ENCODE measurements at regions not wholly inside any gene's neighbourhood (a gene's known extent, or its start where the extent isn't known, plus 50 kb on each side); places are given as distances from the start of the nearest gene placed in this dataset.

DNA sequence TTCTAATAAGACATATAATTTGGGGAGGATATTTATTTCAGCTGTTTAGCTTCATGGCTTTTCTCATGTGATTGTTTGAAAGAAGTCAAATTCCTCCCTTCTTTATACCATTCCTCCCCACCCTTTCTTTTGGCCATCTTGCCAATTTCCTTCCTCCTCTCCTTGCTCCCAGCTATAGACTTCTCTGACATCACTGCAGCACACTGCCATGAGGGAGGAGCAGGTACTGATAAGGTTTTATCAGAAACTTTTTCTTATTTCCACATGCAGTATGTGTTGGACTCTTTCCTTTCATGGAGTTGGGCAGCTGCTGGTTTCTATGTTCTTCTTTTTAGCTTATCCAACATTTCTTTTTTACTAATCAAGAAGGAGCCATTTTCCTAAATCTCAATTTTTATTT lies 481.7 kb upstream of the NR3C2 start:
- H3K4me1 Mint-ChIP-seq (ENCODE audit: insufficient read depth, unreplicated experiment): peaks cover 5% of the 10 kb centered on the region
- no peak for DNase-seq (ENCODE audit: unreplicated experiment)
- TF ChIP-seq, protein P1, sequence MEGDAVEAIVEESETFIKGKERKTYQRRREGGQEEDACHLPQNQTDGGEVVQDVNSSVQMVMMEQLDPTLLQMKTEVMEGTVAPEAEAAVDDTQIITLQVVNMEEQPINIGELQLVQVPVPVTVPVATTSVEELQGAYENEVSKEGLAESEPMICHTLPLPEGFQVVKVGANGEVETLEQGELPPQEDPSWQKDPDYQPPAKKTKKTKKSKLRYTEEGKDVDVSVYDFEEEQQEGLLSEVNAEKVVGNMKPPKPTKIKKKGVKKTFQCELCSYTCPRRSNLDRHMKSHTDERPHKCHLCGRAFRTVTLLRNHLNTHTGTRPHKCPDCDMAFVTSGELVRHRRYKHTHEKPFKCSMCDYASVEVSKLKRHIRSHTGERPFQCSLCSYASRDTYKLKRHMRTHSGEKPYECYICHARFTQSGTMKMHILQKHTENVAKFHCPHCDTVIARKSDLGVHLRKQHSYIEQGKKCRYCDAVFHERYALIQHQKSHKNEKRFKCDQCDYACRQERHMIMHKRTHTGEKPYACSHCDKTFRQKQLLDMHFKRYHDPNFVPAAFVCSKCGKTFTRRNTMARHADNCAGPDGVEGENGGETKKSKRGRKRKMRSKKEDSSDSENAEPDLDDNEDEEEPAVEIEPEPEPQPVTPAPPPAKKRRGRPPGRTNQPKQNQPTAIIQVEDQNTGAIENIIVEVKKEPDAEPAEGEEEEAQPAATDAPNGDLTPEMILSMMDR (IDR thresholded peaks at IDR 0.05; ENCODE audit: unreplicated experiment): no peak
- H3K9me3 Mint-ChIP-seq (ENCODE audit: unreplicated experiment): no peaks in the 10 kb centered on the region
- no TSS peak for BruUV-seq (replicated peaks)
- H3K4me3 Mint-ChIP-seq (ENCODE audit: unreplicated experiment): no peak overlapping the region
- POLR2A ChIA-PET: interaction anchor here (0.8 kb wide), 1 partner anchor 19 kb away, joined by 3 read pairs; no protein-coding TSS in a partner anchor
- intact Hi-C loops (cut with micrococcal nuclease): no loop called here
- H3K27ac Mint-ChIP-seq (ENCODE audit: low read depth, unreplicated experiment): no peak overlapping the region
- peaks cover 6% of the 10 kb centered on the region for H3K36me3 Mint-ChIP-seq (ENCODE audit: insufficient read depth, unreplicated experiment)
- CTCF ChIA-PET: interaction anchor here (0.6 to 1.4 kb wide), 2 partner anchors 22 to 108 kb away, joined by 3 read pairs; no protein-coding TSS in a partner anchor
- no peaks in the 10 kb centered on the region for H3K27me3 Mint-ChIP-seq (ENCODE audit: insufficient read depth, unreplicated experiment)

DNA sequence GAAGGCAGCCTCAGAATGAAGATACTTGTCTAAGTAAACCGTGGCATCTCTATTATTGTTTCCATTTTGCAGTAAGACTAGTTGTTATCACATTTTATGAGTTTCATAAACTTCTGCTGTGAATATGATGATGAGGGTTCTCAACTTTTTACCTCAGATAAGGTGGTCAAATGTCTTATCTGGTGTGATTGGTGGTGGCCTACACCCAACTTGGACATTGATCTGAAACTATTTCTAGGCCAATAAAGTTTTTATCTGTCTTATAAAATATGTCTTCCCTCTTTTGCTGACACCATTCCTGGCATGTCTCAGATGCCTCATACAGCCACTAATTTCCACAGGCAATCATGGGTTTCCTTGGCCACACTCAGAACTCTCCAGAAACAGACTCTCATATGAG lies 480.3 kb upstream of the NR3C2 start:
- Mint-ChIP-seq H3K4me3 (ENCODE audit: unreplicated experiment) (no peak overlapping the region), H3K4me1 (ENCODE audit: insufficient read depth, unreplicated experiment) (peaks cover 5% of the 10 kb centered on the region), H3K27ac (ENCODE audit: low read depth, unreplicated experiment) (no peak overlapping the region), H3K36me3 (ENCODE audit: insufficient read depth, unreplicated experiment) (peaks cover 1% of the 10 kb centered on the region), H3K9me3 (ENCODE audit: unreplicated experiment) (no peaks in the 10 kb centered on the region), H3K27me3 (ENCODE audit: insufficient read depth, unreplicated experiment) (no peaks in the 10 kb centered on the region)
- TF ChIP-seq, protein P1 (IDR thresholded peaks at IDR 0.05; ENCODE audit: unreplicated experiment): no peak
- no peak for DNase-seq (ENCODE audit: unreplicated experiment)
- POLR2A ChIA-PET: no interaction called here
- BruUV-seq (replicated peaks): no TSS peak
- CTCF ChIA-PET: no interaction called here
- intact Hi-C loops (cut with micrococcal nuclease): no loop called here

DNA sequence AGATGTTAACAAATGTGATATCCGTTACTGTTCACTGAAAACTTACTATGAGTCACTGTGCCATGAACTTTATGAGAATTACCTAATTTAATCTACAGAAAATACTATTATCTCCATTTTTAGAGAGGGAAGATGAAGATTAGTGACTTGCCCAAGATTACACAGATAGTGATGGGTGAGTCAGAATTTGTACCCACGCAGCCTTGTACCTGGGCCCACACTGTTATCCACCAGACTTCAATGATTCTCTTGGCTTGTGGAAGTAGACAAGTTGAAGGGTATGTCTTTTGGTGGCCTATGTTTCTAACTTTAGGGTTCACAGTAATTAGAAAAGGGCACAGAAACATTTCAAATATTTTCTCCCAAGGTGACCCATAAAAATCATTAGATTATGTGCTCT lies 472.5 kb upstream of the NR3C2 start:
- Mint-ChIP-seq H3K27me3 (ENCODE audit: insufficient read depth, unreplicated experiment) (no peaks in the 10 kb centered on the region), H3K4me3 (ENCODE audit: unreplicated experiment) (no peak overlapping the region), H3K27ac (ENCODE audit: low read depth, unreplicated experiment) (no peak overlapping the region), H3K36me3 (ENCODE audit: insufficient read depth, unreplicated experiment) (no peaks in the 10 kb centered on the region), H3K9me3 (ENCODE audit: unreplicated experiment) (peaks cover 10% of the 10 kb centered on the region), H3K4me1 (ENCODE audit: insufficient read depth, unreplicated experiment) (no peaks in the 10 kb centered on the region)
- intact Hi-C loops (cut with micrococcal nuclease): no loop called here
- TF ChIP-seq, protein P1 (IDR thresholded peaks at IDR 0.05; ENCODE audit: unreplicated experiment): no peak
- no peak for DNase-seq (ENCODE audit: unreplicated experiment)
- ChIA-PET CTCF (no interaction called here), POLR2A (no interaction called here)
- no TSS peak for BruUV-seq (replicated peaks)

DNA sequence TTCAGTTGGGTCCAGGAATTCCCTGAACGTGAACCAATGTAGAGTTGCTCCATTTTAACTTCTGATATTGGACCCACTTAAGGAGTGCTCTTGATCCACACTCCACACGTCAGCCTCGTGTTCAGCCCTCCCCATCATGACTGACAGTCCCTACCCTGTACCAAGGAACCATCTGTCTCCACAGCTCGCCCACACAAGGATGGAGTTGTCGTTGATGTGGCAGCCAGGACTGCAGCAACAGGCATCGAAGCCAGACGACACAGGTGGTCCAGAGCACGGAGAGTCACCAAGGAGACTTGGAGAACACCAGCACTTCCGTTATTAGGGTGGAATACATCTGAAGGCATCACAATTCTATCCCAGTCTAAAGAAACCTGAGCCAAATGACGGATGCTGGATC lies 472.1 kb upstream of the NR3C2 start:
- Mint-ChIP-seq H3K27ac (ENCODE audit: low read depth, unreplicated experiment) (no peak overlapping the region), H3K4me1 (ENCODE audit: insufficient read depth, unreplicated experiment) (no peaks in the 10 kb centered on the region), H3K4me3 (ENCODE audit: unreplicated experiment) (no peak overlapping the region), H3K36me3 (ENCODE audit: insufficient read depth, unreplicated experiment) (no peaks in the 10 kb centered on the region), H3K9me3 (ENCODE audit: unreplicated experiment) (peaks cover 10% of the 10 kb centered on the region), H3K27me3 (ENCODE audit: insufficient read depth, unreplicated experiment) (no peaks in the 10 kb centered on the region)
- CTCF ChIA-PET: no interaction called here
- no TSS peak for BruUV-seq (replicated peaks)
- no peak for DNase-seq (ENCODE audit: unreplicated experiment)
- TF ChIP-seq, protein P1 (IDR thresholded peaks at IDR 0.05; ENCODE audit: unreplicated experiment): no peak
- intact Hi-C loops (cut with micrococcal nuclease): no loop called here
- POLR2A ChIA-PET: no interaction called here
